ENCODE measurements at regions not wholly inside any gene's neighbourhood (a gene's known extent, or its start where the extent isn't known, plus 50 kb on each side); places are given as distances from the start of the nearest gene placed in this dataset.

GRCh38 chr1:220971221-220971620 lies 92.0 kb downstream of the HLX start:
- no peak for TF ChIP-seq CTCF (IDR thresholded peaks at IDR 0.05; ENCODE audit: borderline replicate concordance, extremely low read depth, insufficient read depth)
- intact Hi-C loops (cut with DNase I): no loop called here
- Histone ChIP-seq H3K36me3 (ENCODE audit: control insufficient read depth in 2 of 3, insufficient read depth in 3 of 3, low read length in 3 of 3) (no peaks in the 10 kb centered on the region), H3K4me3 (ENCODE audit: low read length in 3 of 3) (no peak overlapping the region), H3K9ac (ENCODE audit: low read length in 3 of 3) (no peak overlapping the region), H3K27ac (ENCODE audit: low read depth in 2 of 2, low read length in 2 of 2) (no peak overlapping the region), H3K4me1 (ENCODE audit: control insufficient read depth in 2 of 3, insufficient read depth in 2 of 3, low read depth in 1 of 3, low read length in 3 of 3) (no peaks in the 10 kb centered on the region), H3K27me3 (ENCODE audit: control insufficient read depth, insufficient read depth, low read length) (no peaks in the 10 kb centered on the region), H3K9me3 (ENCODE audit: control insufficient read depth in 2 of 3, insufficient read depth in 1 of 3, low read length in 3 of 3) (no peaks in the 10 kb centered on the region)
- FAIRE-seq (no peak), DNase-seq (no peak)

GRCh38 chr1:220974431-220974830 lies 95.2 kb downstream of the HLX start:
- no peaks in the 10 kb centered on the region for H3K36me3 ChIP-seq (ENCODE audit: control insufficient read depth in 2 of 3, insufficient read depth in 3 of 3, low read length in 3 of 3)
- no peak for FAIRE-seq
- no peaks in the 10 kb centered on the region for H3K4me1 ChIP-seq (ENCODE audit: control insufficient read depth in 2 of 3, insufficient read depth in 2 of 3, low read depth in 1 of 3, low read length in 3 of 3)
- H3K27me3 ChIP-seq (ENCODE audit: control insufficient read depth, insufficient read depth, low read length): no peaks in the 10 kb centered on the region
- H3K9me3 ChIP-seq (ENCODE audit: control insufficient read depth in 2 of 3, insufficient read depth in 1 of 3, low read length in 3 of 3): no peaks in the 10 kb centered on the region
- DNase-seq: no peak
- no peak overlapping the region for H3K27ac ChIP-seq (ENCODE audit: low read depth in 2 of 2, low read length in 2 of 2)
- intact Hi-C loops (cut with DNase I): no loop called here
- H3K4me3 ChIP-seq (ENCODE audit: low read length in 3 of 3): no peak overlapping the region
- TF ChIP-seq CTCF (IDR thresholded peaks at IDR 0.05; ENCODE audit: borderline replicate concordance, extremely low read depth, insufficient read depth): no peak
- no peak overlapping the region for H3K9ac ChIP-seq (ENCODE audit: low read length in 3 of 3)

GRCh38 chr1:220976390-220976789 lies 97.1 kb downstream of the HLX start:
- intact Hi-C loops (cut with DNase I): no loop called here
- no peaks in the 10 kb centered on the region for H3K27me3 ChIP-seq (ENCODE audit: control insufficient read depth, insufficient read depth, low read length)
- no peaks in the 10 kb centered on the region for H3K9me3 ChIP-seq (ENCODE audit: control insufficient read depth in 2 of 3, insufficient read depth in 1 of 3, low read length in 3 of 3)
- DNase-seq: no peak
- no peaks in the 10 kb centered on the region for H3K36me3 ChIP-seq (ENCODE audit: control insufficient read depth in 2 of 3, insufficient read depth in 3 of 3, low read length in 3 of 3)
- FAIRE-seq: no peak
- H3K9ac ChIP-seq (ENCODE audit: low read length in 3 of 3): no peak overlapping the region
- no peak overlapping the region for H3K27ac ChIP-seq (ENCODE audit: low read depth in 2 of 2, low read length in 2 of 2)
- H3K4me3 ChIP-seq (ENCODE audit: low read length in 3 of 3): no peak overlapping the region
- H3K4me1 ChIP-seq (ENCODE audit: control insufficient read depth in 2 of 3, insufficient read depth in 2 of 3, low read depth in 1 of 3, low read length in 3 of 3): no peaks in the 10 kb centered on the region
- no peak for TF ChIP-seq CTCF (IDR thresholded peaks at IDR 0.05; ENCODE audit: borderline replicate concordance, extremely low read depth, insufficient read depth)

- no peaks in the 10 kb centered on the region for H3K9me3 ChIP-seq (ENCODE audit: control insufficient read depth in 2 of 3, insufficient read depth in 1 of 3, low read length in 3 of 3)
- no peaks in the 10 kb centered on the region for H3K4me1 ChIP-seq (ENCODE audit: control insufficient read depth in 2 of 3, insufficient read depth in 2 of 3, low read depth in 1 of 3, low read length in 3 of 3)
- no peaks in the 10 kb centered on the region for H3K36me3 ChIP-seq (ENCODE audit: control insufficient read depth in 2 of 3, insufficient read depth in 3 of 3, low read length in 3 of 3)
- intact Hi-C loops (cut with DNase I): no loop called here
- DNase-seq: no peak
- TF ChIP-seq CTCF (IDR thresholded peaks at IDR 0.05; ENCODE audit: borderline replicate concordance, extremely low read depth, insufficient read depth): no peak
- H3K27me3 ChIP-seq (ENCODE audit: control insufficient read depth, insufficient read depth, low read length): no peaks in the 10 kb centered on the region
- H3K27ac ChIP-seq (ENCODE audit: low read depth in 2 of 2, low read length in 2 of 2): no peak overlapping the region
- no peak for FAIRE-seq
- no peak overlapping the region for H3K9ac ChIP-seq (ENCODE audit: low read length in 3 of 3)
- H3K4me3 ChIP-seq (ENCODE audit: low read length in 3 of 3): no peak overlapping the region
Observed at GRCh38 chr1:220979371-220979770, 100.1 kb downstream of the HLX start.
